ENCODE measurements at regions not wholly inside any gene's neighbourhood (a gene's known extent, or its start where the extent isn't known, plus 50 kb on each side); places are given as distances from the start of the nearest gene placed in this dataset.
"Not testable (repeated sequence)": the region's sequence is repeated elsewhere in the genome, so short reads cannot be mapped to it uniquely, and the experiment has no call there.

- in situ Hi-C loops (cut with HindIII; ENCODE audit: low pct_ligation_motif_present, low sequenced_read_pairs), result no loop called here
- TF ChIP-seq CTCF (IDR thresholded peaks at IDR 0.05; ENCODE audit: low read depth, low read length, missing control alignments), result no peak
- Histone ChIP-seq H3K27me3 (replicated peaks) (no peaks in the 10 kb centered on the region), H3K36me3 (replicated peaks) (no peaks in the 10 kb centered on the region), H3K4me3 (ENCODE audit: low read depth, low read length) (no peak overlapping the region), H3K27ac (no peak overlapping the region)
- DNase-seq, result no peak
Observed at GRCh38 chr11:34775417-34775888, 140.7 kb downstream of the APIP start.

GRCh38 chr11:34774604-34775003 lies 141.6 kb downstream of the APIP start:
- H3K27me3 ChIP-seq (replicated peaks), result no peaks in the 10 kb centered on the region
- H3K36me3 ChIP-seq (replicated peaks), result no peaks in the 10 kb centered on the region
- H3K27ac ChIP-seq, result no peak overlapping the region
- in situ Hi-C loops (cut with HindIII; ENCODE audit: low pct_ligation_motif_present, low sequenced_read_pairs), result no loop called here
- no peak for DNase-seq
- no peak overlapping the region for H3K4me3 ChIP-seq (ENCODE audit: low read depth, low read length)
- TF ChIP-seq CTCF (IDR thresholded peaks at IDR 0.05; ENCODE audit: low read depth, low read length, missing control alignments), result no peak

GRCh38 chr11:34773826-34774225 lies 142.4 kb downstream of the APIP start:
- in situ Hi-C loops (cut with HindIII; ENCODE audit: low pct_ligation_motif_present, low sequenced_read_pairs), result no loop called here
- H3K4me3 ChIP-seq (ENCODE audit: low read depth, low read length), result no peak overlapping the region
- H3K36me3 ChIP-seq (replicated peaks), result no peaks in the 10 kb centered on the region
- DNase-seq, result no peak
- TF ChIP-seq CTCF (IDR thresholded peaks at IDR 0.05; ENCODE audit: low read depth, low read length, missing control alignments), result no peak
- H3K27ac ChIP-seq, result no peak overlapping the region
- no peaks in the 10 kb centered on the region for H3K27me3 ChIP-seq (replicated peaks)

- Histone ChIP-seq H3K36me3 (replicated peaks) (no peaks in the 10 kb centered on the region), H3K27me3 (replicated peaks) (no peaks in the 10 kb centered on the region), H3K4me3 (ENCODE audit: low read depth, low read length) (no peak overlapping the region), H3K27ac (no peak overlapping the region)
- TF ChIP-seq CTCF (IDR thresholded peaks at IDR 0.05; ENCODE audit: low read depth, low read length, missing control alignments), result no peak
- in situ Hi-C loops (cut with HindIII; ENCODE audit: low pct_ligation_motif_present, low sequenced_read_pairs), result no loop called here
- no peak for DNase-seq
Observed at GRCh38 chr11:34773211-34773610, 143.0 kb downstream of the APIP start.

GRCh38 chr11:34770111-34770510 lies 146.1 kb downstream of the APIP start:
- no peak for TF ChIP-seq CTCF (IDR thresholded peaks at IDR 0.05; ENCODE audit: low read depth, low read length, missing control alignments)
- Histone ChIP-seq H3K36me3 (replicated peaks) (no peaks in the 10 kb centered on the region), H3K4me3 (ENCODE audit: low read depth, low read length) (no peak overlapping the region), H3K27ac (no peak overlapping the region), H3K27me3 (replicated peaks) (no peaks in the 10 kb centered on the region)
- in situ Hi-C loops (cut with HindIII; ENCODE audit: low pct_ligation_motif_present, low sequenced_read_pairs), result no loop called here
- no peak for DNase-seq

- Histone ChIP-seq H3K4me3 (ENCODE audit: low read depth, low read length) (no peak overlapping the region), H3K36me3 (replicated peaks) (no peaks in the 10 kb centered on the region), H3K27me3 (replicated peaks) (no peaks in the 10 kb centered on the region), H3K27ac (no peak overlapping the region)
- in situ Hi-C loops (cut with HindIII; ENCODE audit: low pct_ligation_motif_present, low sequenced_read_pairs), result no loop called here
- TF ChIP-seq CTCF (IDR thresholded peaks at IDR 0.05; ENCODE audit: low read depth, low read length, missing control alignments), result no peak
- DNase-seq, result no peak
Observed at GRCh38 chr11:34769224-34769623, 147.0 kb downstream of the APIP start.

- in situ Hi-C loops (cut with HindIII; ENCODE audit: low pct_ligation_motif_present, low sequenced_read_pairs); DNase-seq; H3K27me3 ChIP-seq (replicated peaks); H3K36me3 ChIP-seq (replicated peaks); H3K4me3 ChIP-seq (ENCODE audit: low read depth, low read length); H3K27ac ChIP-seq: not testable (repeated sequence)
Observed at GRCh38 chr11:34762625-34763024, 141.7 kb downstream of the EHF start.

Data from brain microvascular endothelial cell (primary cell).